GM12892 (cell line): ENCODE measurements at regions not wholly inside any gene's neighbourhood (a gene's known extent, or its start where the extent isn't known, plus 50 kb on each side); places are given as distances from the start of the nearest gene placed in this dataset.

ENCODE experiments used
- POLR2A ChIP-seq: IDR thresholded peaks from 2 replicates; pipeline ENCODE4 v1.6.1; 2011; ENCODE audit warnings: low read depth, low read length, control low read depth
- TAF1 ChIP-seq: IDR thresholded peaks from 2 replicates; pipeline ENCODE4 v1.6.1; 2011; ENCODE audit warnings: low read depth, mild to moderate bottlenecking, control low read depth, low read length, borderline replicate concordance

- no peak for TF ChIP-seq POLR2A
- TF ChIP-seq TAF1 = no peak
Measured at GRCh38 chr15:62409466-62409865, 244.4 kb upstream of the C2CD4B start.
